HEK293T (cell line): ENCODE measurements at regions not wholly inside any gene's neighbourhood (a gene's known extent, or its start where the extent isn't known, plus 50 kb on each side); places are given as distances from the start of the nearest gene placed in this dataset.

Experiments
- ARNT ChIP-seq: fragments of 450-650 bp; IDR thresholded peaks from 2 replicates; pipeline ENCODE4 v1.6.1; 2017; ENCODE audit warnings: mild to moderate bottlenecking
- CTBP1 ChIP-seq: fragments of 450-650 bp; IDR thresholded peaks from 2 replicates; pipeline ENCODE4 v1.6.1; 2016; ENCODE audit warnings: borderline replicate concordance
- PKNOX1 ChIP-seq: fragments of 450-650 bp; IDR thresholded peaks from 2 replicates; pipeline ENCODE4 v1.6.1; 2016
- SUZ12 ChIP-seq: fragments of 450-650 bp; IDR thresholded peaks from 2 replicates; pipeline ENCODE4 v1.6.1; 2016; ENCODE audit warnings: mild to moderate bottlenecking
- TARDBP ChIP-seq: fragments of 450-650 bp; IDR thresholded peaks from 2 replicates; pipeline ENCODE4 v1.6.1; 2016
- ZNF384 ChIP-seq: fragments of 450-650 bp; IDR thresholded peaks from 2 replicates; pipeline ENCODE4 v1.6.1; 2016

- no peak for TF ChIP-seq ARNT
- no peak for TF ChIP-seq SUZ12
- no peak for TF ChIP-seq CTBP1
- TF ChIP-seq PKNOX1 = no peak
- TF ChIP-seq ZNF384 = no peak
- no peak for TF ChIP-seq TARDBP
Observed at GRCh38 chr6:155614606-155615005, 159.0 kb upstream of the NOX3 start.
